HG03457 (cell line): ENCODE measurements at regions not wholly inside any gene's neighbourhood (a gene's known extent, or its start where the extent isn't known, plus 50 kb on each side); places are given as distances from the start of the nearest gene placed in this dataset.

Experiments
- ATAC-seq: cut with Tn5 transposase; IDR thresholded peaks from one replicate; pipeline ENCODE4 v1.9.1; 2021; ENCODE audit warnings: moderate number of reproducible peaks; ENCODE audit not compliant: unreplicated experiment

DNA sequence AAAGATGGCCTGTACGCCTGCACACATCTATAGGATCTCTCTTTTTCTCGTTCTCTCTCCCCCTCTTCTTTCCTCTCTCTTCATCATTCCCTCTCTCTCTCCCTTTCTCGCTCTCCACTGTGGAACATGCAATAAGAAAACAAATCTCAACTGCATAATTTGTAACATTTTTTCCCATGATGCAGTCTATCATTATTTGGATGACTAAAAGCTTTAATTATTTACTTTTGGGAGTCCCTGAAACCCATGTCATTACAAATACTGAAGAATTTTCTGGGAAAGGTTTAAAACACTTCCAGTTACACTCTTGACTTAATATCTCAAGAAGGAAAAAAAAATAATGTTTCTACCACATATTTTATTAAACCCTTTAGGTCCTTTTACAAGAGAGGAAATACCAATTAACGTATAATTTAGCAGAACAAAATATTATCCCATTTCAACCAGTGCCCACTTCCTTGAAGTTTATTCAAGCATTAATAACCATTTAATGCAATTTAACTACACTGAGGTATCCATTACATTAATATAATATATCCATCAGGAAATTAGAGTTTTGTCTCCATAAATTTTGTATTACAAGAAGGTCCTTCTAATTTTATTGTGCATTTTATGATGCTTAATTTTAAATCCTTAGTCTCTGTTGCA is 1615.2 kb upstream of the ACVR2A start:
- no peak for ATAC-seq

DNA sequence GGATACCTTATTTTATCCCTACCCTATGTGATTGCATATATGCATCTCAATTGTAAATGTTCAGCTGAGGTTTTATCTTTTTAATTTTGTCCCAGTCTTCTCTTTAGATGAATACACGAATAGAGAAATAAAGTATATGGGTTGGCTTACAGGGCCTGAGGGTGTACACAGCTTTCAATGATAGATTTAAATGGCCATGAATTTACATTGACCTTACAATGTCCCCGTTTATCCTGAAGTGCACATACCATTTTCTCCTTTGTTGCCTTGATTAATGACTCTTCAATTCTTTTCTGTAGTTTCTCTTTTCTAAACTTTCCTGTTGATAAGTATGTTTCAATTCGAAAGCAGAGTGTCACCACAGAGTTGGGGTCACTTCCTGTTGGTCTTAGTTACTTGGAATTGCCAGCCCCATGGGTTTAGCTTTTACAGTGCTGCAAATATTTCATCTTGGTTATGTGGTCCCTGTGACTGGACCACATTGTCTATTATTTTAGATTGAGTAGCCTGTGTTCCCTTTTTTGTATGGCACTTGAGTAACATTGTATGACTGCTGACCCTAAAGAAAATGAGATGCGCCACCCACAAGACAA is 1616.3 kb upstream of the ACVR2A start:
- peak; percentile 86 for ATAC-seq

DNA sequence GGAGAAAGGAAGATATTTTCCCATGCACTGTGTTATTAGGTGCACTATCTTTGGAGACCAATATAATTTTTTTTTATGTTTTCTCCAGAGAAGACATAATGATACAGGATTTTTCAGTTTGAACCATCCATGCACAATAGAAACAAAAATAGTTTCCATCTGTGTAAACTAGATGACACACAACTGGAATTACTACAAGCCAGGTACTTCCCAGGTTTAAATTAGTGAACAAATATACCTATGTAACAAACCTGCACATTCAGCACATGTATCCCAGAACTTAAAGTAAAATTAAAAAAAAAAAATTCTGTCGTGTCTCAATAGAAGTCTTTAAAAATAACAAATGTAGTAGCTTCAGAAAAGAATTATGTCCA is 1616.8 kb upstream of the ACVR2A start:
- ATAC-seq, result no peak

DNA sequence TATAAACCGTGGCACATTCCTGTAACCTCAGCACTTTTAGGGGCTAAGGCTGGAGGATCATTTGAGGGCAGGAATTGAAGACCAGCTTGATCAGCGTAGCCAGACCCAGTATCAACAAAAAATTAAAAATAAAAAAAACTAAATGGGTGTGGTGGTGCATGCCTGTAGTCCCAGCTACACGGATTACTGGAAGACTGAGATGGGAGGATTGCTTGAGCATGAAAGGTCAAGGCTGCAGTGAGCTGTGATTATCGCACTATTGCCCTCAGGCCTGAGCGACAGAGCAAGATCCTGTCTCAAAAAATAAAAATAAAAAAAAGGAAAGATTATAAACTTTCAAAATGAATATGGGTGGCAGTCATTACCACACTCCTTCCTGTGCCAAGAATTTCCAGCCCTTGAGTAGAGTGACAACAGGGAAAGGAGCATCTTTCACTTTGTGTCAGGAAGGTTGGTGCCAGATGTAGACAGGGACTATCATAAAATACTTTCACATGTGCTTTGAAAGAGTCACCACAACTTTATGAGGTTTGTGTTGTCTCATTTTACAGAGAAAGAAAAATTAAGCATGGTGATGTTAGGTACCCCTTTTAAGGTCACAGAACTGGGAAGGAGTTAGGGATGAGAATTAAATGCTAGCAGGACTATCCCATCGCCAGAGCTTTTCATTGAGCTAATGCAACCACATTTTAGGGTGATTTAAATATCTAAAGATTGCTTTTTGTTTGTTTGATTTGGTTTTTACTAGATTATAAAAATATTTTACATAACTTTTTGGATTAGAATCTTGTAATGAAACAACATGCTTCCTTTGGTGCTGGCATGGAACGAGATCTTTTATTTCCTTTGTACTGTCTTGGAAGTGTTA is 1617.4 kb upstream of the ACVR2A start:
- no peak for ATAC-seq

DNA sequence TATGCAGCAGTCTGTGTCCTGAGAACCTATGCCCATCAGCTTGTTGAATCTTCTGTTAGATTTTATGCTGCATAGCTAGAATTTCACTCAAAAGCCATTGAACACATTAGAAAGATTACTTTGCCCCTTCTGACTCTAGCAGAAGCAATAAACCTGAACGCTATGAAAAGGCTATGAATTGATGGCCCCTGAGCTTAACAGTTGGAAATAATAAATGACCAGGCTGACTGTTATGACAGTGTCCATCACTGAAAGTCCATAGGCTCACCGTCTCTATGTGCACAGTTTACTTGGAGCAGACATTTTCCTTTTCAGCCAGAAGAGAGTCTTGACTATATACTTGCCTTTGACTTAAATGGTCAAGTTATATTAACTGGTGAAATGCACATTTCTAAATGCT is 1618.8 kb upstream of the ACVR2A start:
- no peak for ATAC-seq

DNA sequence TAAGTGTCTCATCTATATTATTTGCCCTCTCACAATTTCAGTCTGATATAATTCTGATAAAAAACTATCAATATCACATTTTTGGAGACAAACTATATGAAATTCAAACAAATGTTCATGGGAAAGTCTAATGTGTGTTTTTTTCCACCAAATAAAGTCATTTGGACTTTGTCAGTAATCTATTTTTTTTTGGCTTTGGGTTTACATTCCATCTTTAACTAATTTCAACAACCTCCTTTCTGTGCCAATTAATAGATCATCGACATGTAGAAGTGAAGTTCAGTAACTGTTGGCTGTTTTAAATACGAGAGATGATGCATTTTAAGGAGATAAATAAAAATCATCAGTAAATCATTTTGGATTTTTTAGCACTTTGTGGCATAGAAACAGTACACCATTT is 1623.0 kb upstream of the ACVR2A start:
- ATAC-seq, result no peak

DNA sequence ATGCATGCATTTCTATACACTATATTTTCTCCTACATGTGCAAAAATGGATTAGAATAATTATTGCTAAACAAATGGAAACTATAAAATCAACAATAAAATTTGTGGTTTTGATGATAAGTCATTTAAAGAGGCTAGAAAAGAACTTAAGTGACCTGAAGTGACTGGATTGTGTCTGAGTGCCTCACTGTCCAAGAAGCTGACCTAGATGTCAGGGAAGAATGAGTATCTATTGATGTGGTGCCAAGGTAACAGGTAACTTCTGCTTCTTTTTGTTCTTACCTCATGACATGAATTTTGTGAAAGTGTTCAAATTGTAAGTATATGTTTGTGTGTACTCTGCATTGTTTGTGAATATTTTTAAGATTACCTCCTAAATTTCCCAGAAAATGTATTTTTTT is 1623.9 kb upstream of the ACVR2A start:
- ATAC-seq, result no peak

DNA sequence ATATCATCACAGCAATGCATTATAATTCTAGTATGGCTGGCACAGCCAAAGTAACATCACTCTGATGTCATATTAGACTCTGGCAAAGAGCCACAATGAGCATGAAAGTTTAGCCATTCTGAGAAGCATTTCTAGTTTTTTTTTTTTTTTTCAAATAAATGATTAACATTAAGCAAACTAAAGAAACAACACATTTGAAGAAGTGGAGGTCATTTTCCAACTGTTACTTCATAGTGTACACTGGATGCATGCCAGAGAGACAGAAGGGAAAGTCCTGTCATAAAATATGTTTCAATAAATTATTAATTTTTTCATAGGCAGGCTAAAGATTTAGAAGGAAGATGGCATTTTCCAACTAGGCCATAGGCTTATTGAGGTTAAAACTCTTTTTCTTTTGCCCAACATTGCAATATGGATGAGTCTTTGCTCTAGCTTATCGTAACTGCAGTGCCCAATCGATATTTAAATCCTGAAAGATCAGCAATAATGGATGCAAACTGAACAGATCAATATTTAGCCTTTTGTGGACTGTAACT is 1630.4 kb upstream of the ACVR2A start:
- no peak for ATAC-seq

DNA sequence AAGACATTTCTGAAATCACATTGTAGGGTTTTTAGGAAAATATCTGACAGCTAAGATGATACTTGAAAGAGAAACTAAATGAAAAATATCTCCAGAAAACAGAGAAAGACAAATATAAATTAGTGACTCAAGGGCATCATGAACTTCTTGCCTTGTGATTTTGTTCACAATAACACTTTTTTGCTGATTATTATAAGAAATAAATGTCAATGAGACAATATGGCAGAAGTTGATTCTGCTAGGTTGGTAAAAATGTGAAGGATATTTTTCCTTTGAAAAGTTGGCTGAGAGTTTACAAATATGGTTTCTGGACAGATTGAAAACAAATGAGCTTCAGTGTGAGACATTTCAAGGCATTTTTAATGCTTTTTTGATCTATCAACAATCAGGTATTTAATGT is 1631.2 kb upstream of the ACVR2A start:
- no peak for ATAC-seq

DNA sequence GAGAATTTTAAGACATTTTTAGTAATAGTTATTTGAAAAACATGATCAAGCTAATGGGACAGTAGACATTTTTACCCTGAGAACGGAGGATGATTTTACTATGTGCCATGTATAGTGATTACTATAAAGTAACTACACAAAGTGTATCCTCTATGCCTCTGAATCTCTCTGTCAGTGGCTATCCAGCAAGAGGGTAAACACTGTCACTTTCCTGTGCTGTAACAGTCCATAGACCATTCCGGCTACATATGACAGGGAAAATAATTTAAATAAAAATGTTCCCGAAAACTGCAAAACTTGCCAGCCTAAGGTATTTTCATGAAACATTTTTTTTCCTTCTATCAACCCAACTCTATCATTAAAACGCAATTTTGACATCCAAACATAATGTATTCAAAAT is 1632.2 kb upstream of the ACVR2A start:
- no peak for ATAC-seq

DNA sequence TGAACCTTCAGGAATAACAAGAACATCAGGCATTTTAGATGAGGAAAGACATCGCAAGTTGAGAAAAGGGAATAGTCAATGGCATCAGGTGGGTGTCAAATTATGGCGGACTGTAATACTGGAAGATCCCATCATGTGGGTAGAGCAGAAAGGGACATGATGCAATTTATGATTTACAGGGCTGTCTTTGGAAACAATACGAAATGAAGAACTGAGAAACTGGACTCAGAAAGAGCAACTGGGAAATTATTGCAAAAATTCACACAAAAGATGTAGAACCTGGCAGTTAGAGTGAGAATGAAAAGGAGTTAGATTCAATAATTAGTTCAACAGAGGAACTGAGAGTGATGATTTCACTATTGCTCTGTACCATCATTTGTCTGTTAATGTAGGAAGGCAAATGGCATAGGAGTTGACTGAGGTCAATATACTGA is 1635.0 kb upstream of the ACVR2A start:
- peak; percentile 61 for ATAC-seq

DNA sequence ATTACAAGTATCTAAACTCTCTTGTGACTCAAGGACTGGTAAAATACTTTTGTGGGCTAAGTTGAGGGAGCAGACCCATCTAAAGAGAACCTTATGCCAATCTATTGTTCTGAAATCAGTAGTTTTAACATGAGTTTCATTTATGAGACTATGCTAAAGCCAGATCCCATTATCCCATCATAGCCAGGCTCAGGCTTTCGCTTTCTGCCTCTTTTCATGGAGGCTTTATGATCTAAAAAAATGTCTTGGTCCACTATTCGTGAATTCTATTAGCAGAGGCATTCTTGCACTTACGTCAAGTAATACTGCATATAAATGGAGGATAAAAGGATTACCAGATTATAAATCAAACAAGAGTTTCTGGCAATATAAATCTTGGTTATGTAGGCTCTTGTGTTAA is 1636.9 kb upstream of the ACVR2A start:
- ATAC-seq, result no peak

DNA sequence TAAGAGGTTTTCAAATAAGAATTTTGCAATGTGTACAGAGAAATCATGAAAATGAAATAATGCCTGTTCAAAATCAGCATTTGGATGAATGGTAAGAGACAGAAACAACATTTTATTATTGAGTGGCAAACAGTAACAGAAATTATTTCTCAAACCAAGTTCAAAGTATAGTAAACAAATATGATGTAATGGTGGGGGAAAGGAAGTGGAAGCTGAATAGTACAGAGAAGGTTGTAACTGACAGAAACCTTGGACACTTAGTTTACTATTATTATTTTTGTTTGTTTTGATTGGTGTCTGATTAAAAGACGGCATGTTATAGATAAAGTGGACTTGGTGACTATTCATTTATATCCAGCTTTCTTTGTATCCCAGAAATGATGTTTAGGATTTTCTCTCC is 1637.4 kb upstream of the ACVR2A start:
- no peak for ATAC-seq

DNA sequence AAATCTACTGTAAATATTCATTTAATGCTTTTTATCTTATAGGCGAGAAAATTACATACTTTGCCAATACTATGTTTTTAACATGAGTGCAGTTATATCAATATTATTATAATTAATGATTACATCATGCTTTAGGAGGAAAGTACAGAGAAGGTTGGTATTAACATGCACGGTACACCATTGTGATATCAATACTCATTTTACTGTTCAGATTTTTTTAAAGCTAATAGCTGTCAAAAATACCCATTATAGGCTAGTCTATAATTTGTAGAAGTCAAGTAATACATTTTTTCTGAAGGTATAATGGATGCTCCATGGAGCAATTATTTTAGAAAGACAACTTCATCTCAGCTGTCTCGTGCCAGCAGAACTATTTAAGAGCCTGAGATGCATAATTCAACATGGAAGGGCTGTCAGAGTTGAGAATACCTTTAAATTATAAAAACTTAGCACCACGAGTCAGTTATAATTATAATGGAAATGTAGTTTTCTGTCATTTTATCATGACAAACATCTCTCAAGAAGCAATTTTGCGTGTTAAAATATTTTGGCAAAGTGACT is 1641.7 kb upstream of the ACVR2A start:
- no peak for ATAC-seq

DNA sequence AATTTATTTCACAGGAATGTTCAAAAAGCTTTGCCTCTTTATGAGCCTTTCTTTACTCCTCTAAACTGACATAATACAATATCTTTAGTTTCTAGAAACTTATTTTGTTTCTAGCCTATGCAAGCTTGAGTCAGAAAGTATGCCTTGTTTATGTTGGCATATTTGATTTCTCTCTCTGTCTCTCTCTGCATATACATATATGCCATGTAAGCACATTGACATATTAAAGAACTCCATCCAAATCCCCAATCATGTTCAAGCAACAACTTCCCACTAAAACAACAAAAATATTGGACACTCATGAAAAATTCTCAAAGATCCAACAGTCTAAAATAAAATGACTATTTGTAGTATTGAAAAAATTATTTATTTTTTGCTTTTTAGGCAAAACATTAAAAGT is 1651.2 kb upstream of the ACVR2A start:
- no peak for ATAC-seq

DNA sequence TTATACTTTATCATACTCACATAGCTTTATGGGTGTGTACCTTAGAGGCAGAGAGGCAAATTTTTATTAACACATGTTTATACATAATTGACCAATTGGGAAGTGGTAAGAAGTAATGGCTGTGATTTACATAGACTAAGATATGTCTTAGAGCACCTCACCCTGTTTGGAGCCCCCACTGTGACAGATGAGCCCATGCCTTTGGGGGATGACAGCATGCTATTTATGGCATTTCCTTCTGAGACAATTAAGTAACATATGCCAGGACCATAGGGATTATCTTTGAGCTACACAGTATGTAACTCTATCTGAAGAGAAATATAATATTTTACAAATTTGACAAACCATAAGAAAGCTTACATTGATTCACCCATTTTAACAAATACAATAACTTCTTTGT is 1655.3 kb upstream of the ACVR2A start:
- ATAC-seq, result no peak

DNA sequence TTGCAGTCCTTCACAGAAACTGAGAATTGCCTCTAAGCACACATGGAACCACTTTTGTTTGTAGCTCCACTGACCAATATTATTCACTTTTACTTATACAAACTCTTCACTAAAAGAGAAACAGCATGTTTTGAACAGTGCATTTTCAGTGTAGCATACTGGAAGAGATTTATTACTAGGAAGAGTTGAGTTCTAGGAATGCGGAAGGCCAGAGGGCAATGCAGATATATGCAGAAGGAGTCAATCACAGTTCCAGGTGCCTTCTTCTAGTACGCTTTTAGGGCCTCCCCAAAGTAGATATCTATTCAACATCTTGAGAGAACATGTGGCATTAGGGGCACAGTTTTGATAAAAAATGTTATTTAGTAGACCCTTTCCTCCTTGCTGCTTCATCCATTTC is 1654.0 kb upstream of the ZEB2 start:
- no peak for ATAC-seq

DNA sequence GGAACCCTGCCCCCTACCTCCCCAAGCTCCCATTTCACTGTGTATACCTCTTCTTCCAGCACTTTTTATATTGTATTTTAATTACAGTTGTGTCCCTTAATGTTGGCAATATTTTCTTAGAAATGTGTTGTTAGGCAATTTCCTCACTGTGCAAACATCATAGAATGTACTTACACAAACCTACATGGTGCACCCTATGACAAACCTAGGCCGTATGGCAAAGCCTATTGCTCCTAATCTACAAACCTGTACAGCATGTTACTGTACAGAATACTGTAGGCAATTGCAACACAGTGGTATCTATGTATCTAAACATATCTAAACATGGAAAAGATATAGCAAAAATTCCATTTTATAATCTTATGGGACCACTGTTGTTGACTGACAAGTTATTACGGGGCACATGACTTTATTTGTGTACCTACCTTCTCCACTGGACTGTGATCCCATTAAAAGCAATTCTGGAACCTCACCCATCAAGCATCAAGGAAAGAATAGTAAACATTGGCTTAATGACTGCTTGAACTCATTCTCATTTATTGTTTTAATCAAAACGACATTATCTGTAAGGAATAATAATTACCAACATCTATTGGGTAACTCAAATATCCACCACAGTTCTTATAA is 1641.5 kb upstream of the ZEB2 start:
- no peak for ATAC-seq

DNA sequence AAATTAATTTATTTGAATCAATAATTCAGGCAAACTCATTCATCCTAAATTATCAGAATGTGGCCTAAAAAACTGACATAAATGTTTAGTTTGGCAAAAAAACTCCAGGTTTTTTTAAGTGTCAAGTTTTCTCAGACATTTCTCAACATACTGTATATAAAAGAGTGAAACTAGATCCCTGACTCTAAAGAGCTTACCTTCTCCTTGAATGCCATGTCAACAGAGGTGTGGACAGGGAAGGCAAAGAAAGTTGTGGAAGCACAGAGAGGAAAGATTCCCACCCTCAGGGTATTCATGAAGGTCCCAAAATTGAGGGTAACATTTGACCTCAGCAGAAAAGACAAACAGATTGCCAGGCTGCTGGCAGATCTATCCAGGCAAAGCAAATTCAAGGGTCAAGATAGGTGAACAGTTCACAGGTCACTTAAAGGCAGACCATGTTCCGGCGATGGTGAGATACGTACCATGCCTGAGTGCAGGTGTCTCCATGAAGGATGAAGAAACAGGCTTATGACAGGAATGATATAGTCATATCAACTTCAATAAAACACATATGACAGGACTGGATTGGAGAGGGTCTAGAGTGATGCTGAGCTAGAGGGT is 1638.3 kb upstream of the ZEB2 start:
- ATAC-seq, result no peak

DNA sequence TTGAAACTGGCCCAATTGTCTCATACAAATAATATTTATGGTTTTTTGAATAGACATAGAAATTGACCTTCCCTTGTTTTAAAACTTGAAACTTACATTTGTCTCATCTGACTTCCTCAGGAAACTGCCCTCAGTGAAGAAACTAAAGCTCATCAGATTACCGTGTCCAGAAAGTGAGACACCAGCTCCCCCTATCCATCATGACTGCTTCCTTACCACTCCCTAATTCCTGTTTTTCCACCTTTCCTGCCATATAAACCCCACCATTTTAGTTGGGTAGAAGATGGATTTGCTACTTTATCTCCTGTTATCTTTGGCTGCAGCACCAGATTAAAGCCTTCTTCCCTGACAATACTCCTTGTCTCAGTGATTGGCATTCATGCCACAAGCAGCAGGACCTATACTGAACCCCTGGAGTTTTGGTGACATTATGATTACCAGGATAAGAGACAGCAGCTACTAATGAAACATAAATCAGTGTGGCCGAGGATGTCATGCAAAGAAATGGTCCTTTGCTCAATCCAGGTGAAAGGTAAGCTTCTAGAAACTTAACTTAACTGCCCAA is 1627.6 kb upstream of the ZEB2 start:
- ATAC-seq, result no peak
